ENCODE measurements at regions not wholly inside any gene's neighbourhood (a gene's known extent, or its start where the extent isn't known, plus 50 kb on each side); places are given as distances from the start of the nearest gene placed in this dataset.

DNA sequence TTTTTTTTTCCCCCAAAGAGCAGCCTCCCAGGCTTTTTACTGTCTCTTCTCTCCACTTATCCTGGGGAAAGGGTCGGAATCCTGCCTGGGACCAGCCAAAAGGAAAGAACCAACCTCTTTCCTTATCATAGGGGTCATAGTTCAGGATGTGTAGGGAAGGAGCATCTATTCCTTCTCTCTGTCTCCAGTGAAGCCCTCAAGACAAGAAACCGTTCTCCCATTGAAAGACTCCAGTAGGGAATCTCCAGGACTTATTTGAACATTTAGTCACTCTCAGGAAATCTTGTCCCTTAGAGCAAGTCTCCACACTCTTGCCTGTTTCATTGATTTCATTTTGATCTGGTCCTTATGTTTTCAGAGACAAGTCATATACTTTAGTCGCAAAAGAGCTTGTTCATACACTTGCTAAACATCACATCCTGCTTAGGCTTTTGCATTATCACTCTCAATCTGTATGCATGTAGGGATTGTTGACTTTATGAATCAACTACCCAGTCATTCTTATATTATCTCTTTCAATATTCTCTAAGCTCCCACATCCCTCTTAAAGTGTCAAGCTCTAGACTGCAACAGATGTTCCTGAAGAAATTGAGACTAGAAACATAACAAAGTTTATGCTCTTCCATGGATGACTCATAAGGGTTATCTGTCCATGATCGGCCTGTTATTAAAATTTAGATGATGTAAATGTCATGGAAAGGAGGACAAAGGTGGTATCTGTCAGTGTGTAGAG, 116.2 kb upstream of the ST6GAL2 start:
- TF ChIP-seq CTCF (conservative IDR thresholded peaks at IDR 0.05): no peak
- no peak overlapping the region for H3K27ac ChIP-seq (ENCODE audit: insufficient read length, low read depth, low read length)
- H3K4ac ChIP-seq (ENCODE audit: low read depth, low read length): no peak overlapping the region
- no peaks in the 10 kb centered on the region for H3K27me3 ChIP-seq (ENCODE audit: insufficient read depth, low read length)
- H3K79me2 ChIP-seq (ENCODE audit: insufficient read depth, low read length): no peaks in the 10 kb centered on the region
- H2BK120ac ChIP-seq (ENCODE audit: low read depth, low read length, poor library complexity, severe bottlenecking): no peak overlapping the region
- no peak overlapping the region for H2AFZ ChIP-seq (ENCODE audit: low read length)
- H4K8ac ChIP-seq (replicated peaks; ENCODE audit: insufficient read length, low read depth, low read length): no peak overlapping the region
- no peak overlapping the region for H2BK5ac ChIP-seq (ENCODE audit: insufficient read length, low read length)
- H3K27ac Mint-ChIP-seq: no peak overlapping the region
- no peaks in the 10 kb centered on the region for H3K23me2 ChIP-seq (ENCODE audit: insufficient read length, low read depth, low read length, poor library complexity, severe bottlenecking)
- no peak overlapping the region for H2BK20ac ChIP-seq (ENCODE audit: low read depth, low read length, poor library complexity, severe bottlenecking)
- H3T11ph ChIP-seq (ENCODE audit: low read length): no peak overlapping the region
- H3K4me2 ChIP-seq (ENCODE audit: insufficient read depth, insufficient read length, low read length): no peak overlapping the region
- peaks cover 4% of the 10 kb centered on the region for H3K27me3 Mint-ChIP-seq (ENCODE audit: low read depth)
- H3K4me1 Mint-ChIP-seq: peaks cover 4% of the 10 kb centered on the region in 2 experiments; a peak in 1 of 4 replicates
- no peak overlapping the region for H3K9ac ChIP-seq (ENCODE audit: extremely low read depth, insufficient read length, low read length)
- no peak overlapping the region for H4K5ac ChIP-seq (ENCODE audit: insufficient read length, low read depth, low read length)
- no peaks in the 10 kb centered on the region; a peak in 1 of 7 replicates for H3K36me3 Mint-ChIP-seq (ENCODE audit: insufficient read depth in 1 of 3, low read depth in 3 of 3)
- no peak overlapping the region for H3K18ac ChIP-seq (ENCODE audit: insufficient read length, low read depth, low read length)
- H2BK15ac ChIP-seq (ENCODE audit: low read depth, low read length): no peak overlapping the region
- no peak overlapping the region for H3K14ac ChIP-seq (ENCODE audit: insufficient read depth, low read length)
- no peaks in the 10 kb centered on the region for H4K20me1 ChIP-seq (ENCODE audit: control insufficient read depth, insufficient read depth, insufficient read length)
- no peak for DNase-seq
- H3K4me1 ChIP-seq (ENCODE audit: insufficient read depth, low read length): no peaks in the 10 kb centered on the region
- H2AK5ac ChIP-seq (ENCODE audit: insufficient read length, low read length): no peak overlapping the region
- no peaks in the 10 kb centered on the region for H3K9me3 ChIP-seq (ENCODE audit: control insufficient read depth, low read depth, low read length)
- H3K79me1 ChIP-seq (ENCODE audit: insufficient read depth, low read depth, low read length, poor library complexity, severe bottlenecking): no peaks in the 10 kb centered on the region
- H3K9me3 Mint-ChIP-seq: no peaks in the 10 kb centered on the region
- no peak overlapping the region for H4K91ac ChIP-seq (ENCODE audit: insufficient read length, low read depth, low read length)
- H3K56ac ChIP-seq (ENCODE audit: insufficient read length, low read depth, low read length): no peak overlapping the region
- no peak overlapping the region for H3K4me3 Mint-ChIP-seq
- no peak overlapping the region for H3K23ac ChIP-seq (ENCODE audit: insufficient read length, low read depth, low read length)
- H2BK12ac ChIP-seq (ENCODE audit: insufficient read length, low read depth, low read length): no peak overlapping the region
- WGBS (ENCODE audit: extremely low coverage, insufficient read length, low lambda C conversion rate): no CpG with 5 or more reads among the region's 4 CpGs

Measured in H9 (cell line).